Transverse colon (tissue), 4 donors: ENCODE measurements at regions not wholly inside any gene's neighbourhood (a gene's known extent, or its start where the extent isn't known, plus 50 kb on each side); places are given as distances from the start of the nearest gene placed in this dataset.

Experiments
- POLR2AphosphoS5 ChIP-seq, 3 donors: sonication (generic); formaldehyde crosslinking; IDR thresholded peaks; one replicate each; pipeline ENCODE4 v1.6.1; 2016; ENCODE audit warnings: antibody characterized with exemption in 3 of 3
- TF ChIP-seq, protein P1 (sequence below), 5 experiments: fragments of 200-600 bp in 3 of 5; fragments of 450-650 bp in 2 of 5; sonication (generic) in 3 of 5; IDR thresholded peaks; 1 replicate in 2 of 5; 2 replicates in 3 of 5; pipeline ENCODE4 v1.5.1; 2016 to 2017; ENCODE audit warnings: antibody characterized with exemption in 5 of 5, inconsistent platforms in 3 of 5, mild to moderate bottlenecking in 2 of 5, moderate library complexity in 1 of 5

DNA sequence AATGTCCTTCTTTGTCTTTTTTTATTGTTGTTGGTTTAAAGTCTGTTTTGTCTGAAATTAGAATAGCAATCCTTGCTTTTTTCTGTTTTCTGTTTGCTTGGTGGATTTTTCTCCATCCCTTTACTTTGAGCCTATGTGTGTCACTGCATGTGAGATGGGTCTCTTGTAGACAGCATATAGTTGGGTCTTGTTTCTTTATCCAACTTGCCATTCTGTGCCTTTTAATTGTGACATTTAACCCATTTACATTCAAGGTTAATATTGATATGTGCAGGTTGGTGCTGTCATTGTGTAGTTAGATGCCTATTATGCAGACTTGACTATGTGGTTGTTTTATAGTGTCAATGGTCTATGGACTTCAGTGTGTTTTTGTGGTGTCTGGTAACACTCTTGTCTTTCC, 197.5 kb upstream of the FN1 start:
- TF ChIP-seq, protein P1, sequence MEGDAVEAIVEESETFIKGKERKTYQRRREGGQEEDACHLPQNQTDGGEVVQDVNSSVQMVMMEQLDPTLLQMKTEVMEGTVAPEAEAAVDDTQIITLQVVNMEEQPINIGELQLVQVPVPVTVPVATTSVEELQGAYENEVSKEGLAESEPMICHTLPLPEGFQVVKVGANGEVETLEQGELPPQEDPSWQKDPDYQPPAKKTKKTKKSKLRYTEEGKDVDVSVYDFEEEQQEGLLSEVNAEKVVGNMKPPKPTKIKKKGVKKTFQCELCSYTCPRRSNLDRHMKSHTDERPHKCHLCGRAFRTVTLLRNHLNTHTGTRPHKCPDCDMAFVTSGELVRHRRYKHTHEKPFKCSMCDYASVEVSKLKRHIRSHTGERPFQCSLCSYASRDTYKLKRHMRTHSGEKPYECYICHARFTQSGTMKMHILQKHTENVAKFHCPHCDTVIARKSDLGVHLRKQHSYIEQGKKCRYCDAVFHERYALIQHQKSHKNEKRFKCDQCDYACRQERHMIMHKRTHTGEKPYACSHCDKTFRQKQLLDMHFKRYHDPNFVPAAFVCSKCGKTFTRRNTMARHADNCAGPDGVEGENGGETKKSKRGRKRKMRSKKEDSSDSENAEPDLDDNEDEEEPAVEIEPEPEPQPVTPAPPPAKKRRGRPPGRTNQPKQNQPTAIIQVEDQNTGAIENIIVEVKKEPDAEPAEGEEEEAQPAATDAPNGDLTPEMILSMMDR (IDR thresholded peaks at IDR 0.05): no peak
- no peak for TF ChIP-seq POLR2AphosphoS5 (IDR thresholded peaks at IDR 0.05)
